ENCODE measurements at regions not wholly inside any gene's neighbourhood (a gene's known extent, or its start where the extent isn't known, plus 50 kb on each side); places are given as distances from the start of the nearest gene placed in this dataset.
"Not testable (repeated sequence)": the region's sequence is repeated elsewhere in the genome, so short reads cannot be mapped to it uniquely, and the experiment has no call there.

- no peak for DNase-seq (ENCODE audit: low read depth)
These were observed 251.8 kb downstream of the HAPSTR1 start for GRCh38 chr16:9343276-9343675.

GRCh38 chr16:9344508-9344907, 253.1 kb downstream of the HAPSTR1 start:
- DNase-seq (ENCODE audit: low read depth) = no peak

GRCh38 chr16:9345046-9345445, 253.6 kb downstream of the HAPSTR1 start:
- DNase-seq (ENCODE audit: low read depth) = no peak

- DNase-seq (ENCODE audit: low read depth) = no peak
These were observed 254.4 kb downstream of the HAPSTR1 start for GRCh38 chr16:9345880-9346279.

- no peak for DNase-seq (ENCODE audit: low read depth)
These were observed 257.5 kb downstream of the HAPSTR1 start for GRCh38 chr16:9348912-9349311.

- DNase-seq (ENCODE audit: low read depth) = not testable (repeated sequence)
These were observed 258.0 kb downstream of the HAPSTR1 start for GRCh38 chr16:9349373-9349960.

GRCh38 chr16:9350119-9350799, 258.8 kb downstream of the HAPSTR1 start:
- DNase-seq (ENCODE audit: low read depth) = not testable (repeated sequence)

- no peak for DNase-seq (ENCODE audit: low read depth)
These were observed 260.0 kb downstream of the HAPSTR1 start for GRCh38 chr16:9351440-9351839.

GRCh38 chr16:9351841-9352434, 260.5 kb downstream of the HAPSTR1 start:
- no peak for DNase-seq (ENCODE audit: low read depth)

- DNase-seq (ENCODE audit: low read depth) = no peak
These were observed 266.4 kb downstream of the HAPSTR1 start for GRCh38 chr16:9357829-9358228.

- no peak for DNase-seq (ENCODE audit: low read depth)
These were observed 268.6 kb downstream of the HAPSTR1 start for GRCh38 chr16:9360075-9360474.

GRCh38 chr16:9362050-9362449, 270.6 kb downstream of the HAPSTR1 start:
- no peak for DNase-seq (ENCODE audit: low read depth)

- no peak for DNase-seq (ENCODE audit: low read depth)
These were observed 271.2 kb downstream of the HAPSTR1 start for GRCh38 chr16:9362604-9363003.

GRCh38 chr16:9363520-9363919, 272.1 kb downstream of the HAPSTR1 start:
- DNase-seq (ENCODE audit: low read depth) = no peak

GRCh38 chr16:9364721-9365369, 273.4 kb downstream of the HAPSTR1 start:
- DNase-seq (ENCODE audit: low read depth) = no peak

- peak; percentile 0 for DNase-seq (ENCODE audit: low read depth)
These were observed 273.9 kb downstream of the HAPSTR1 start for GRCh38 chr16:9365370-9365728.

GRCh38 chr16:9366048-9366969, 274.9 kb downstream of the HAPSTR1 start:
- no peak for DNase-seq (ENCODE audit: low read depth)

- no peak for DNase-seq (ENCODE audit: low read depth)
These were observed 278.6 kb downstream of the HAPSTR1 start for GRCh38 chr16:9370061-9370491.

GRCh38 chr16:9371713-9372448, 280.4 kb downstream of the HAPSTR1 start:
- DNase-seq (ENCODE audit: low read depth) = no peak

- no peak for DNase-seq (ENCODE audit: low read depth)
These were observed 281.8 kb downstream of the HAPSTR1 start for GRCh38 chr16:9372934-9373890.
